GM19397 (cell line): ENCODE measurements at regions not wholly inside any gene's neighbourhood (a gene's known extent, or its start where the extent isn't known, plus 50 kb on each side); places are given as distances from the start of the nearest gene placed in this dataset.
"Not testable (repeated sequence)": the region's sequence is repeated elsewhere in the genome, so short reads cannot be mapped to it uniquely, and the experiment has no call there.

ENCODE experiments used
- ATAC-seq: cut with Tn5 transposase; IDR thresholded peaks from one replicate; pipeline ENCODE4 v1.9.1; 2021; ENCODE audit warnings: mild to moderate bottlenecking, moderate library complexity; ENCODE audit not compliant: unreplicated experiment

DNA sequence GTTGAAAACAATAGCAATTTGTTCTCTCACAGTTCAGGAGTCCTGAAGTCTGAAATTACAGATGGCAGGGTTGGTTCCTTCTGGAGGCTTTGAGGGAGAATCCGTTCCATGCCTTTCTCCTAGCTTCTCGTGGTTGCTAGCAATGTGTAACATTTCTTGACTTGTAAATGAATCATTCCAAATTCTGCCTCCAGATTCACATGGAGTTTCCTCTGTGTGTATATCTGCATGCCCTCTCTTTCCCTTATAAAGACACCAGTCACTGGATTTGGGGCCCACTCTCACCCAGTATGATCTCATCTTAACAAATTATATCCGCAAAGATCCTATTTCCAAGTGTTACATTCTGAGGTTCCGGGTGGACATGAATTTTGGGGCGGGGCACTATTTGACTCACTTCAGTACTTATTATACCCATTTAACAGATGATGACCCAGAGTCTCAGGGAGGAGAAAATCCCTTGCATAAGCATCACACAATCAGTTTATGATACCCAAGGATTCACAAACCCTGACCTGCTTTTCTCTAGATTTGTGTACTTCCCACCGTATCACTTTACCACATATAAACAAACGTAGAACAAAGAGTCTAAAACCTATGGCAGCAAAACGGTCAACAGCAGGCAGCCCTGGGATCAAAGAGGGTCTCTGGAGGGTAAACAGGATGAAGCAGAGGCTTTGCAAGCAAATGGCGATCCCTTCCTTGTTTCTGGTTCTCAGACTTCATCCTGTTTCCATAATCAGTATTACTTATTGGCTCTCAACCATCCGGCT lies 93.7 kb downstream of the C9orf152 start:
- no peak for ATAC-seq

DNA sequence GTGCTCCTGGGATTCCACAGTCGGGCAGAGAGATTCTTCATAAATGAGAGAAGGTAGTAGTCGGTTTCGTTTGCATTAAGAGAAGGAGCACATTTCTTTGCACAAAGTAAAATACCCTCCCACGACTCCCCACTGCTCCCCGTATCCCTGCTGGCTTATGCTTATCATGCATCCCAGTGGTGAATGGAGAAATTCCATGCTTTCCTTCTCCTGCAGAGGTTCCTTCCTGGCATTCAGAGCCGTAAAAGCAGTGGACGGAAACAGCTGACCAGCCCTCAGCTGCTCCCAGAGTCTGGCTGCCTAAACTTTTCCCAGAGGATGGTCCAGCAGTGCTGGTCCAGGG lies 93.1 kb downstream of the C9orf152 start:
- ATAC-seq: no peak

DNA sequence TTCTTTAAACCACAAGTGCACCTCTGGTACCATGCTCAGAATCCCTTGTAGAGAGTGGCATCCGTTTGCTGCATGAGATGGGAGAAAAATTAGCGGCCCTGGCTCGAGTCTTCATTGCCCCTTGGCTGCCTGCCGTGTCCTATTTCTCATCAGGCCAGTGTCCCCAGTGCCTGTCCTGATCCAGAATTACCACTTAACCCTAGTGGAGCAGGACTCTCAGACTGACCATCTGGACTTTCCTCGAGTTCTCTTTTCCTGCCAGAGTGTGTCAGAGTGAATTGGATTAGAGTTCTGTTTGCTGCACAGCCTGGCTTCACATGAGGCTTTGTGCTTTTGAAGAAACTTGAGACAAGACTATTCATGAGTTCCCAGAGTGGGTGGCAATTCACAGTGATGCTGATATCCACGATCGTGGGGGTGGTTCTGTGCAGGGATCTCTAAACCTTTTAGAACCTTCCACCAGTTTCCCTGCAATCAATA lies 92.6 kb downstream of the C9orf152 start:
- ATAC-seq: no peak

DNA sequence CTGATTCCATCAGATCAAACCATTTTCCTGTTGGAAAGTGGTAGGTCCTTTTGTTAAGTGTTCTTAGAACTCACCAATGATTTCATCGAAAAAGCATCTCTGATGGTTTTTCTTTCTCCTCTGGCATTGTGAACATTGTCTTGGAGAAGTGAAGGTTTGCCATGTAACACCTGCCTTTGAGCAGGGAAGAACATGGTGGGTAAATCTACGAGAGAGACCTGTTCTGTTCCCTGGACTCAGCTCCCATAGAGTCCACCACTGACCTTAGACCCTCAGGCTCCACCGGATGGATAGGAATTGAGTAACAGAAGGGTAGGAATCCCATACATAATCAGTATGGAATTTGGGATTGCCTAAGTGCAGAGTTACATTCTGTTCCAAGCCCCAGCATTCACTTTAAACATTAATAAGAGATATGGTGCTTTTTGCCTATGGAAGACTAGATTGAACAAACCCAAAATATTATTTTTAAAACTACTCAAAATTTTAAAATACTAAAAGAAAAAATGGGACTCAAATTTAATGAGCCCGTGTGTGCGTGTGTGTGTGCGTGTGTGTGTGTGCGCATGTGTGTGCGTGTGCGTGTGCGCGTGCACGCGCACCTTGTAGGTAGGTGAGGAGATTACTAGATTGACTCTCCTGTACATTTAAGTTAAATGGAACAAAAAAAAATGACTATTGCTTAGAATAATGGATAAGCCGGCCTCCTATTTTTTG lies 92.0 kb downstream of the C9orf152 start:
- no peak for ATAC-seq

DNA sequence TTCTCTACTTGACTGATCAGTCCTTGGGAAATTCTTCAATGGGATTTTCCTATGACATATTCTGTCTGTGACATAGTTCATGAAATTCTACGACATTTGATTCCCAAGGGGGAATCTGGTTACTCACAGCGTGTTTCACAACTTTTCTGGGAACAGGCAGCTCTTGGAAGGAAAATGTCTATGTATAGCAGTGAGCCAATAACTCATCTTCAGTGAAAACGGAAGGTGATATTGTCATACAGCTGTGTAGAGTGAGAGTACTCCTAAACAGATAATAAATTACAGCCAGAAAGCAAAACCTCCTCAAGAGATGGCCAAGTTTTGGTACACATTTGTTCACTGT lies 91.4 kb downstream of the C9orf152 start:
- no peak for ATAC-seq

DNA sequence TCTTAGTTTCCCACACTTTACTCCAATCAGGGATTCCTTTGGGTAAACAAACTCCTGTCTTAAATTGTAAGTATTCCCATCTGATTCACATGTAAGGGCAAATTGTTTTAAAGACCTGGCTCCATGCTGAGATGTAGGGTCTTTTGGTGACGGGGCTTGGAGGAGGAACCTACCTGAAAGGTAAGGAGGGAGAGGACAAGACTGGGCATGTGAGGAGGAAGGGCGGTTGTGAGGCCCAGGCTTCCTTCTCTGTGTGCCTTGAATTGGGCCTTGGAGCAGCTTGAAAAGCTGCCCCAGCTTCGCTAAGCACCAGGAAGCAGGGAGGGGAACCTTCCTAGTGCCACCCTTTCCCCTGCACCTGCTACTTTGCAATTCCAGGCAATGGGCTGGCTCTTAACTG lies 86.8 kb downstream of the C9orf152 start:
- ATAC-seq: no peak

DNA sequence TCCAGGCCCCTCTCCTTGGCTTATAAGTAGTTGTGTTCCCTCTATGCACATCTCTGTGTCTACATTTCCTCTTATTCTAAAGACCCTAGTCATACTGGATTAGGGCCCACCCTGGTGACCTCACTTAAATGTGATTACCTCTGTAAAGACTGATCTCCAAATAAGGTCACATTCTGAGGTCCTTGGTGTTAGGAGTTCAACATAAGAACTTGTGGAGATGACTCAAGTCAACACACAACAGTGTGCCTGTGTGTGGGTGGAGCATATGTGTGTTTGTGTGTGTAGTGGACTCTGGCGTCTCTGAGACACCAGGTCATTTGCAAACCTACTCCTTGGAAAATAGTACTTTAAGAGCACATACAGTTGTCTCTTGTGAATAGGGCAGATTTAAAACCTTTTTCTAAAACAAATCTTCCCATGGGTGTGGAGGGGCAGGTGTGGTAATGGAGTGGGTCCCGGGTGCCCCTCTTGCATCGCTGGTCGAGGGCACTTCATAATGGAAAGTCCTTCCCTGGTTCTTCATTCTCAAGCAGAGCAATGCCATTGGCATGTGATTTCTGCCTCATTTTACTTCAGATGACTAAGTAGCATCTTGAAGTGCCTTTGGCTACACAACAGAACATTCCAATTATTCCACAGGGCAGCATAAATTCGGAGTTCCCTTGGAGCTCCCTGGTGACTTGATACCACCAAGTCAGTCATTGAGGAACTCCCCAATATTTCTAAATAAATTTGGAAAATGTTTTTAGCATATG lies 84.4 kb downstream of the C9orf152 start:
- ATAC-seq: no peak

DNA sequence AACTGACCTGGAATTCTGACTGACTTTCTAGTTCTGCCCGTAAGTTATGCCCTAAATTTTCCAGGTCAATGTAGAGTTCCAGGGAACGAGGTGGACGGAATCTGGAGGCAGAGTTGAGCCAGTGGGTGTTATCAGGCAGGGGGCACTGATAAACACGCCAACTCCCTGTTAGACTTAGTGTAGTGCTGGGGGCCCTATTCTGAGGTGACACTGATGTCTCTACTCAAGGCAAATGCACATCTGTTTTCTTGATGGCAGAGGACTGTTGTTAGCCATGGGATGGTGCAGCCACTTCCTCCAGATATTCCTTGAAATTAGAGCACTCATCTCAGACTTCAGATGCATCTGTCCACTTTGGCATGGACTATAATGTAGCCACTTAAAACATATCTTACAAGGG lies 83.5 kb downstream of the C9orf152 start:
- no peak for ATAC-seq

DNA sequence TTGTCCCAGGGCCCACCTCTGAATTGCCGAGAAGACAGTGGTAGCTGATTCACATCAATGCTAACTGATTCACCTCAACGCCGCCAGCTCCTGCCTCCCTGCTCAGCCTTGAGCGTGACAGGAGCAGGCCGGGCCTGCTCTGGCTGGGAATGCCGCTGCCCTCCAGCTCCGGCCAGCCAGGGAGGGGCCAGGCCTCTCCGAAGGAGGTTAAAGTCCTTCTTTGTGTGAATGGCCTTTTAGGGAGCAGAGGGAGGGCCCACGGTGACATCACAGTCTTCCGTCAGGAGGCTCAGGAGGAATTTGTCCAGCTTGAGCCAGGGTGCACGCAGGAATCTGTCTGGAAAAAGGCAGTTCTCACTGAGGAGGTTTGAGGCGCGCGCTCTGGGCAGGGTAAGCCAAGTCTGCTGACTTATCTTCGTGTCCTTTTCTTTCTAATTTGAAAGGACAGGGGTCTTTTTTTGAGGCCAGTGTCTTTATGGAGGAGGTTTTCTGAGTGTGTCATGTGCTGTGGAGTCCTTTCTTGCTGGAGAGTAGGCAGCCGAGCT lies 82.7 kb downstream of the C9orf152 start:
- ATAC-seq: no peak

DNA sequence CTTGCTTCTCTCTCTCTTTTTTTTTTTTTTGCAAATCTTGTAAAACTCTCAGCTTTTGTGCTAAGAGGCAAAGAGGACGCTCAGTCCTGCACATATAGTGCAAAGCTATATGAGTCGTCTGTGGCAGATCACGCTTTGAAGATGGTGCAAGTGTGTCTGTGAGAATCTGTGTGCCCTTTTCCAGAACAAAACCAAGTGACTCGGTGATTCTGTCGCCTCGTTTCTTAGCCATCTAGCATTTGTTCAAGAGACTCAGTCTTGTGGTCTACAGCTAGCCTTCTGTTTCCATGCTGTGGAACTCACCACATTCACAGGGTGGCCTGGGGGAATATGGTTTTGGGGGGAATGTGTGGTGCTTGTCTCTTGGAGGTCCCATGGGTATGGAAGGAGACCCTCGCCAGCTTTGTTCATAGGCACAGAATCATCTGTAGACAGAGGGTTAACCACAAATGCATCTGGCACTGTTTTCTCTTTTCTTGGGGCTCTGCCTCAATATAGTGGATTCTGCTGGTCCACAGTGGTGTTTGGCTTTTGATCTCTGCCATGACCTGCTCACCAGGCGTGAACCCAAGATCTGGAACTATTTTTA lies 82.1 kb downstream of the C9orf152 start:
- ATAC-seq: no peak

DNA sequence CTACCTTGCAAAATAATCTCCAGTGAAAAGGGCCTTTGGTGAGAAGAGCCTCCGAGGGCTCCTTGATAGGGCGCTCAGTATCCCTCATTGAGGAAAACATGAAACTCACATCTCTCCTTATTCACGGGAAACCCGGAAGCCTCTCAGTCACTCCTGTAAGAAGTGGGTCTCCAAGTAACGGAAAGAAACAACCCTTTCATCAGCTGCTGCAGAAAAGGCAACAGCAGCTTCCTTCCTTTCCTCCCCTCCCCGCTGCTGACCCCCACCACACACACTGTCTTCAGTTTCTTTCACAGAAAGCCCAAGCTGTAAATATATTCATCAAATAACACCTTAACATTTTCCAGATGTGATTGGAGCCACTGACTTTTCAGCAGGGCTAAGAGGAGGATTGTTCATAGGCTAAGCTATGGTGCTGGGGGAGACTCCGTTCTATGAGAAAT lies 81.4 kb downstream of the C9orf152 start:
- no peak for ATAC-seq

DNA sequence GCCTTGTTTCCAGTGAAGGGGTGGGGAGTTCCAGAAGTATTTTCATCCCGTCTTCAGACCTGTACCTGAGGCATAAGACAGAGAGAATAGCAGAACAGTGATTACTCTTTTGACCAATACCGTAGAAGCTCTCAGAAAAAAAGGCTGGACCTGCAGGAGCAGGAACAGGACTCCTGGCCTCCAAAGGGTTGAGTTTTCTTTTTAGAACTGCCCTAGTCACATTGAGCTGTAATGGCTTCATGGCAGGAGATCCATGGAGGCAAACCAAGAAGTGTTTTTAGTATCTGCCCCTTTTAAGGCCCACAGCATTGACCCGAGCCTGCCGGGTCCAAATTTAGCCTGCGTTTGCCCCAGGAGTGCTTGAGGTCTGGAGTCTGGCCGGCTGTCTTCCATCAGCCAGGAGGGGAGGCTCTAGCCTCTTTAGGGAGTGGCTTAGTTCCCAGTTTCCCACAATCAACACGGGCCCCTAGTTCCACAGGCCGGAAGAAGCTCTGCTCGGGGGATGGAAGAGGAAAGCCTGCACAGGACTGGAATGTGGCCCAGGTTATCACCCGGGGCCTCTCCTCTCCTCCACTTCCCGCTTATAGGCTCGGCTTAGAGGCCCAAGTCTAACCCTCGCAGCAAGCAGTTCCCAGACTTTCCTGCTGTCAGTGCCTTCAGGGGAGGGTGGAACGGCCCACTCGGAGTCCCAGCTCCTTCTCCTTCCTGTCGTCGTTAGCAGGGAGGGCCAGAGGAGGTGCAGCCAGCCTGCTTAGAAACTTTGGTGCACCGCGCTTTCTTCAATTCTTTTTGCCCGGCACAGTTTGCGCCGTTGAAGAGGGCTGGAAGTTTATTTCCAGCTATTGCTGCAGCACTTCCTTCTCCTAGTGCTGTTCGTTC lies 80.7 kb downstream of the C9orf152 start:
- ATAC-seq: no peak

DNA sequence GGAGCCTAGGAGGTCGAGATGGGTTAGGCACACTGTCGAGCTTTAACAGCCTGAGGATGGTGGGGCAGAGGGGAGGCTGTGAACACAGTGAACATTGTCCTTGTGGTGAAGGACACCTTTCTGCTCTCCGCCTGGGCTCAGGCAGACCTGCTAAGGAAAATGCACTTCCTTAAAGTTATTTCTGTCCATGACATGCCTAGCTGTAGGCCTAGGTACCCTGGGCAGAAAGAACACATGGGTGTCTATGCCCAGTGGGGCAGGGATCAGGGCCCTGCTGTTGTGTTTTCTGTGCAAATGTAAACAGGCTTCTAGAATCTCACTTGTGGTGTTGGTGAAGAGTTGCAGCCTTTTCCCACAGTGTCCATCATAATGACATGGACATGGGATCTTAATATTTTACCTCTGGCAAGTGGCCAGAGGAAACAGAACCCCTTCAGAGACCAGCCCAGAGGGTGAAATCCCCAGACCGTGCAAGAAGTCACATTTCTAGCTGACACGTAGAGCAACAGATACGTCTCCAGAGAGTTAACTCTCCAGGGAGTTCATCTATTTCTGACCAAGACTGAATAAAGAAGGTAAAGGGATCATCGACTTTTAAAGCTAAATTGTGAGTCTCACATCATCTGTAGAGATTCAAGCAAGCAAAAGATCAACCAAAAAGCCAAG lies 79.2 kb downstream of the C9orf152 start:
- ATAC-seq: peak; percentile 71

DNA sequence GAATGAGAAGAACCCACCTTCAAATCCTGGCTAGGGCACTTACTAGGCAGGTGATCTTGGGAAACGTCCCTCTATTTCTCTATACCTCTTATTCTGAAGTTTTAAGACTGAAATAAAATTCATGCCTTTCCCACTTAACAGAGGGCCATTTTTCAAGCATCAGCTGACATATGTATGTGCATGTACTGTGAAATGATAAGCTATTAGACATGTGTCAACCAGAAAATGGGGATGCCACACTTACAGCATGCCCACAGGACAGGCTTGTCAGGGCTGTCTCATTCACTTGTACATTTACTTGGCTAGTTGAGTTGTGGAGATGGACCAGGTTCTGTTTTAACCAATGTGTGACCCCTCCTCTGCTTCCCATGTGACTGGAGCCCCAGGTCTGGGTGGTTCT lies 78.5 kb downstream of the C9orf152 start:
- ATAC-seq: peak; percentile 31

DNA sequence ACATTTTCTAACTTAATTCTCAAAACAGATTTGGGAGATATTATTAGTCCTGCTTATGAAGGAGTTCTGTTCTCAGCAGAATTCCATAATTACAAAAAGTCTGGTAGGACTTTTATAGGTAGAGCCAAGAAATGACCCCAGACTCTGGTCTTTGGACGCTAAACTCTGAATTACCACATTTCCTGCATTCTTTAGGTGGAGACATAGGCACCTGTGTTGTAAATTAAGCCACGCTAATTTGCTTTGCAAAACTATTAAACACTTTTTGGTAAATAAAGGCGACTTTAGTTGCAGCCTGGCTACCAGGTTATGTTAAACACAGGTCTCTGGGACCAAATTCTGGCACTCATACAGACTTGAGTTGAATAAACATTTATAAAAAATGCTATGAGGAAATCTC lies 77.7 kb downstream of the C9orf152 start:
- no peak for ATAC-seq

DNA sequence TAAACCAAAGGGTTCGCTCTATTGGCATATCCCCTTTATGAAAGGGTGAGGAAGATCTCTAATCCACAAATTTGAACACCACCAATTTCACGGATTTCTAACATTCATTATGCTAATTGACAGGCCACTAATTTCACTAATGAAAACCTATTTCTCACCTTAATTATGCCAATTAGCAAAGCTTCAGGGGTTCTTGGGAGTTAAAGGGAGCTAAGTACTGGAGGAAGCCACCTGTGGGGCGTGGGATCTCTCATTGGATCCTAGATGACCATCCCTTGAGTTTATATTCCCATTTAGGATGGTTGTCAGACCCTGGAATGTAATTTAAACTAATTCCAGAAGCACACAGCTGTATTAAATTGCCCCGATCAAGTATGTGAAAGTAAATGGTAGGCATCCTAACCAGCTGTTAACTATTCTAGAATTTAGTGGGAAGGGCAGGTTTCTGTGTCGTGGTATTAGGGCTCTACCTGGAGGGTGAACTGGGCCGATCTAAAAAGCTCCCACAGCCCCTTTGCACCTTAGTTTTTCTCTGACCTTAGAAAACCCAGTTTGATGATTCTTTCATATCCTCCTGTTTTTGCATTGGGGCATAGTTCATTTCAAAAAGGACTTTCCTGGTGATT lies 77.1 kb downstream of the C9orf152 start:
- ATAC-seq: no peak

DNA sequence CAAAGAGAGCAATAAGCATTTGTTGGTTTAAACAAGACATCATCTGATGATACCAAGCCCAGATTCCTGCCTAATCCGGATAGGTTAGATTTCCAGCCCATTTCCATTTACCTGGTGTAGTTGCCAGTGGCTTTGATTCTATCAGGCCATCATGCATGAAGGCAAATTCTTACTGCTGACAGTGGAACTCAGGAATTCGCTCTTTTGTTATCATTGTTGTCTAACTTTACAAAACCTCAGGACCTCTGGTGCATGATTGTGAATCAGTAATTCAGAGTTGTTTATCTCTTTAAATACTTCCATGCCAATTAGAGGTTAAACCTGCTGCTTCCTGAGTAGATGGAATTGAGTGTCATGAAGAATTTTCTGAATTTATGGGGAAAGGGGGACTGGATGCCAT lies 76.5 kb downstream of the C9orf152 start:
- ATAC-seq: no peak

DNA sequence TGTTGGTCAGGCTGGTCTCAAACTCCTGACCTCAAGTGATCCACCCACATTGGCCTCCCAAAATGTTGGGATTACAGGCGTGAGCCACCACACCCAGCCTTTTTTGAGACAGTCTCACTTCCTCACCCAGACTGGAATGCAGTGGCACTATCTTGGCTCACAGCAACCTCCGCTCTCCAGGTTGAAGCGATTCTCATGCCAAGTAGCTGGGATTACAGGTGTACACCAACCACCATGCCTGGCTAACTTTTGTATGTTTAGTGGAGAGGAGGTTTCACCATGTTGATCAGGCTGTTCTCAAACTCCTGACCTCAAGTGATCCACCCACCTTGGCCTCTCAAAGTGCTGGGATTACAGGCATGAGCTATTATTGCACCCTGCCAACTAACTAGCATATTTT lies 75.4 kb downstream of the C9orf152 start:
- ATAC-seq: not testable (repeated sequence)

DNA sequence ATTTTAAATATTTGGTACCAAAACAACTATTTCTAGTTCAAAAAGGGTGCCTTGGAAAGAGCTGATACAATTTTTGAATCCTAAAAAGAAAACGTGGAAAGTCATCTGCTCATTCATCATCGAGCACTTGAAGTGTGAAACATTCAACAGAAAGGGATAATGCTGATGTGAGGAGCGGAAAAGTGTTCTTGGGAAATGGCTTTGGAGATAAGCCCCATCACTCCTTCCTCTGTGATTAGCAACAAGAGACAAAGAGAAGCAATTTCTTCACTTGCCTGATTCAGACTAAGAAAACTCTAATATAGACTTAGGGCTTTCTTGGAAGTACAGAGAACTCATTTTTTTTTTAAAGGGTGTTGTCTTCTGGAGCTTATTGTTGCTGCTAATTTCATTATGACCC lies 74.9 kb downstream of the C9orf152 start:
- ATAC-seq: no peak
